Ascending aorta (tissue), 2 donors: ENCODE measurements at regions not wholly inside any gene's neighbourhood (a gene's known extent, or its start where the extent isn't known, plus 50 kb on each side); places are given as distances from the start of the nearest gene placed in this dataset.
A peak's percentile ranks its signal among the peaks of the same experiment; 100 is the strongest.

Experiments used
- DNase-seq, 2 donors: peaks; one replicate each; pipeline ENCODE4 v3.0.0-alpha.2; 2019; ENCODE audit warnings: low spot score in 2 of 2
- H3K27ac ChIP-seq, 2 donors: fragments of 200-600 bp; sonication (generic); one replicate each; pipeline ENCODE4 v1.5.1; 2016 to 2017; ENCODE audit warnings: mild to moderate bottlenecking in 1 of 2
- H3K27me3 ChIP-seq: fragments of 200-600 bp; sonication (generic); one replicate; pipeline ENCODE4 v1.5.1; 2017
- H3K36me3 ChIP-seq, 2 donors: fragments of 200-600 bp; sonication (generic); one replicate each; pipeline ENCODE4 v1.5.1; 2016
- H3K4me1 ChIP-seq, 2 donors: fragments of 200-600 bp; sonication (generic); one replicate each; pipeline ENCODE4 v1.5.1; 2016 to 2017; ENCODE audit warnings: mild to moderate bottlenecking in 1 of 2
- H3K4me3 ChIP-seq, 2 donors: fragments of 200-600 bp; sonication (generic); one replicate each; pipeline ENCODE4 v1.5.1; 2016 to 2017; ENCODE audit warnings: mild to moderate bottlenecking in 1 of 2
- H3K9me3 ChIP-seq, 2 donors: fragments of 200-600 bp; sonication (generic); one replicate each; pipeline ENCODE4 v1.5.1; 2016
- intact Hi-C: fragments of 100-400 bp; cut with DNase I; formaldehyde crosslinking; loops from one replicate; pipeline ENCODE4 v1.15.1; 2023
- TF ChIP-seq, protein P1 (sequence below), 3 experiments: fragments of 200-600 bp in 2 of 3; fragments of 450-650 bp in 1 of 3; sonication (generic) in 2 of 3; IDR thresholded peaks; one replicate each; pipeline ENCODE4 v1.5.1; 2016 to 2019; ENCODE audit warnings: antibody characterized with exemption in 3 of 3, mild to moderate bottlenecking in 1 of 3, moderate library complexity in 1 of 3

DNA sequence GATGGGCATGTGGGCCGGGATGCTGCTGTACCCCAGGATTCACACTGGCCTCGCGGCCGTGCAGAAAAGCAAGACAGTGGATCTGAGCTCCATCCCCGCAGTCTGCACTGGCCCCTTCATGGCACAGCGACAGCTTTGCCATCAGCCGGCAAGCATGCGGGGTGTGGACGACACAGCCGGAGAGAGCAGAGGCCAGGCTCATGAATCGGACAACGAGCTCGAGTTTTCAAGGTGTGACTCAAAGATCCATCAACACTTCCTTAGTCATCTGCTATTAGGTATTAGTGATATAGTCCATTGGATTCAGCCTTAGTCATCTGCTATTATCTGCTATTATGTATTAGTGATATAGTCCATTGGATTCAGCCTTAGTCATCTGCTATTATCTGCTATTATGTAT is 254.7 kb downstream of the KLF6 start:
- TF ChIP-seq, protein P1, sequence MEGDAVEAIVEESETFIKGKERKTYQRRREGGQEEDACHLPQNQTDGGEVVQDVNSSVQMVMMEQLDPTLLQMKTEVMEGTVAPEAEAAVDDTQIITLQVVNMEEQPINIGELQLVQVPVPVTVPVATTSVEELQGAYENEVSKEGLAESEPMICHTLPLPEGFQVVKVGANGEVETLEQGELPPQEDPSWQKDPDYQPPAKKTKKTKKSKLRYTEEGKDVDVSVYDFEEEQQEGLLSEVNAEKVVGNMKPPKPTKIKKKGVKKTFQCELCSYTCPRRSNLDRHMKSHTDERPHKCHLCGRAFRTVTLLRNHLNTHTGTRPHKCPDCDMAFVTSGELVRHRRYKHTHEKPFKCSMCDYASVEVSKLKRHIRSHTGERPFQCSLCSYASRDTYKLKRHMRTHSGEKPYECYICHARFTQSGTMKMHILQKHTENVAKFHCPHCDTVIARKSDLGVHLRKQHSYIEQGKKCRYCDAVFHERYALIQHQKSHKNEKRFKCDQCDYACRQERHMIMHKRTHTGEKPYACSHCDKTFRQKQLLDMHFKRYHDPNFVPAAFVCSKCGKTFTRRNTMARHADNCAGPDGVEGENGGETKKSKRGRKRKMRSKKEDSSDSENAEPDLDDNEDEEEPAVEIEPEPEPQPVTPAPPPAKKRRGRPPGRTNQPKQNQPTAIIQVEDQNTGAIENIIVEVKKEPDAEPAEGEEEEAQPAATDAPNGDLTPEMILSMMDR (IDR thresholded peaks at IDR 0.05): no peak
- Histone ChIP-seq H3K4me1 (peaks cover 0 to 21% of the 10 kb centered on the region in 2 donors), H3K9me3 (peaks cover 0 to 10% of the 10 kb centered on the region in 2 donors), H3K36me3 (no peaks in the 10 kb centered on the region), H3K4me3 (no peak overlapping the region), H3K27me3 (no peaks in the 10 kb centered on the region), H3K27ac (no peak overlapping the region)
- no peak for DNase-seq
- intact Hi-C loops: no loop called here

DNA sequence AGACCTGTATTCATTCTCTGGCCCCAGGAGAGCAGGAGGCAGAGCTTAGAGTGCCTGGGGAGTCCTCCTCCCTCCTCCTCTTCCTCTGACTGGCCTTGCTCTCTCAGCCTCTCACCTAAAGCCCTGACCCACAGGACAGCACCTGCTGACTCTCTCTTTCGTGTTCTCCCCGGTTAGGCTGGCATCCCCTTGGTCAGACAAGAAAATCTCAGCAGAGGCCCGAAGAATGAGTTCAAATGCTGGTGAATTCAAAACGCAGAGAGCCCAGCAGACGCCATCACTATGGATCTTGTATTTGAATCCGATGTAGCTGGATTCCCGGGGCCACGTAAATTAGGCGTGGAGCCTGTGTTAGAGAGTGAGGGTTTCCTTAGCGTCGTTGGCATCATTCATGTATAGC is 255.3 kb downstream of the KLF6 start:
- H3K4me1 ChIP-seq: peaks cover 0 to 21% of the 10 kb centered on the region in 2 donors
- no peaks in the 10 kb centered on the region for H3K27me3 ChIP-seq
- H3K36me3 ChIP-seq: no peaks in the 10 kb centered on the region
- DNase-seq: no peak
- peaks cover 0 to 10% of the 10 kb centered on the region in 2 donors for H3K9me3 ChIP-seq
- no peak overlapping the region for H3K4me3 ChIP-seq
- TF ChIP-seq, protein P1 (IDR thresholded peaks at IDR 0.05): no peak
- no peak overlapping the region for H3K27ac ChIP-seq
- intact Hi-C loops: loop anchor here (5.0 kb wide), 4 partner anchors 37 to 93 kb away; no protein-coding TSS in a partner anchor

DNA sequence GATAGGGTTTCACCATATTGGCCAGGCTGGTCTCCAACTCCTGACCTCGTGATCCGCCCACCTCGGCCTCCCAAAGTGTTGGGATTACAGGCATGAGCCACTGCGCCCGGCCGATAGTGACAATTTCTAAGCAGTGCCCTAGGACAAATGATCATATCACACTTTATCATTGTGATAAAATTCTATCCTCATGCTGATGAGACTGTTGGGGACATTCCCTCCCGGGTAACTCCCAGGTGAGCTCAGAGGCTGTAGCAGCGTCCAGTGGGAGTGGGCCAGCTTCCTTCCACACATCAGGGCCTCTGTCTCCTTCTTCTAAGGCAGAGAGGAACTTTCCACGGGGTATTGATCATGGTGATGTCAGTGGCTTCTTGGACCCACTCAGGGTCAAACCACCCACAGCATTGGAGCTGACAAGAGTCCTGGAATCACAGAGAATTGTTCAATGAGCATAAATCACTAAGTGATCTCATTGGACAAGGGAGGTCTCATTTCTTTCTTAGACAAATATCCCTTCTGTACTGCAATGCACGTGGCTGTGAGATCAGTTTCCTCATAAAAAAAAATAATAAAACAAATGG is 256.1 kb downstream of the KLF6 start:
- peaks cover 0 to 21% of the 10 kb centered on the region in 2 donors for H3K4me1 ChIP-seq
- H3K4me3 ChIP-seq: no peak overlapping the region
- no peaks in the 10 kb centered on the region for H3K36me3 ChIP-seq
- TF ChIP-seq, protein P1 (IDR thresholded peaks at IDR 0.05): no peak
- DNase-seq: no peak
- intact Hi-C loops: loop anchor here (5.0 kb wide), 4 partner anchors 37 to 93 kb away; no protein-coding TSS in a partner anchor
- H3K9me3 ChIP-seq: peaks cover 0 to 10% of the 10 kb centered on the region in 2 donors
- peak overlapping the region in 1 of 2 donors; percentile 25 for H3K27ac ChIP-seq
- no peaks in the 10 kb centered on the region for H3K27me3 ChIP-seq

DNA sequence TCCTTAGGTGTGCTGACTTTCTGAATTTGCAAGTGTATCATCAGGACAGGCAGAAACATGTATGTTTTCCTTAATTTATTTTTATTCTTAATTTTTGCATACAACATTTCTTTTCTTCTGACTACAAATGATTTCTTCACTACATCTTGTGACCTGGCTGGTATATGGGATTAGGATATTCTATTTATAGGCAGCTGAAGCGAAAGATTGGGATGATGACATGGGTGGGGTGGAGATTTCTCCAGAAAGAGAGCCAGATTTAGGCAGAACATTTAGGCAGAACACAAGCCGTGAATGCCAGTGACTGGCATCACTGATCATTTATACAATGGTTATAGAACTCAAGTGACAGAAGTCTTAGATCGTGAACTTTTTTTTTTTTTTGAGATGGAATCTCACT is 256.7 kb downstream of the KLF6 start:
- intact Hi-C loops: loop anchor here (5.0 kb wide), 4 partner anchors 36 to 94 kb away; no protein-coding TSS in a partner anchor
- no peak for DNase-seq
- no peaks in the 10 kb centered on the region for H3K36me3 ChIP-seq
- peaks cover 0 to 21% of the 10 kb centered on the region in 2 donors for H3K4me1 ChIP-seq
- TF ChIP-seq, protein P1 (IDR thresholded peaks at IDR 0.05): no peak
- peak overlapping the region; percentile 38 to 63 for H3K27ac ChIP-seq
- H3K27me3 ChIP-seq: no peaks in the 10 kb centered on the region
- no peak overlapping the region for H3K4me3 ChIP-seq
- H3K9me3 ChIP-seq: peaks cover 0 to 10% of the 10 kb centered on the region in 2 donors

DNA sequence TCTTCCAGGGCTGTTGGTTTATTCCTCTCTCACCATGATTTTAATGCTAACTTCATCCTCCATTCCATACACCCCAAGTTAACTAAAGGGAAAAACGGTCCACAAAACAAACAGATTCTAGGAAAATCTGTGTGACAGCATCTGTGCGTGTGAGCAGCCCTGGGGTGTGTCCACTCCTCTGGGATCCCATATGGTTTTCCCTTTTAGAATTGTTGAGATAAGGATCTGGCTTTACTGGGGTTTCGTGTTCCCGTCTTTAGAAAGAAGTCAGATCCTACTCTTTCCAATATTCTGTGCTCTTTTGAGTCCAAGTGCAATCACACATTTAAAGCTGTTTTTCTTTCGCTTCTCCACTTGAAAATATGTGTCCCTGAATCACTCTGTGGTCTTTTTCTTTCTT is 257.1 kb downstream of the KLF6 start:
- TF ChIP-seq, protein P1 (IDR thresholded peaks at IDR 0.05): no peak
- Histone ChIP-seq H3K4me1 (peaks cover 0 to 21% of the 10 kb centered on the region in 2 donors), H3K27me3 (no peaks in the 10 kb centered on the region), H3K4me3 (no peak overlapping the region), H3K9me3 (peaks cover 0 to 10% of the 10 kb centered on the region in 2 donors), H3K27ac (peak overlapping the region; percentile 38 to 63), H3K36me3 (no peaks in the 10 kb centered on the region)
- DNase-seq: no peak
- intact Hi-C loops: loop anchor here (2.0 to 5.0 kb wide), 5 partner anchors 15 to 94 kb away; no protein-coding TSS in a partner anchor
